Heart left ventricle (tissue), 16 donors: ENCODE measurements at regions not wholly inside any gene's neighbourhood (a gene's known extent, or its start where the extent isn't known, plus 50 kb on each side); places are given as distances from the start of the nearest gene placed in this dataset.
"Not testable (repeated sequence)": the region's sequence is repeated elsewhere in the genome, so short reads cannot be mapped to it uniquely, and the experiment has no call there.

Experiments used
- ATAC-seq, 4 donors: fragments of 200-7000 bp; cut with Tn5 transposase; one replicate each; pipeline ENCODE4 v1.9.1; 2020 to 2022; ENCODE audit warnings: moderate library complexity in 4 of 4, mild to moderate bottlenecking in 3 of 4, moderate number of reproducible peaks in 1 of 4
- DNase-seq, 5 donors: peaks; one replicate each; pipeline ENCODE4 v3.0.0-alpha.2; 2020
- H3K27ac ChIP-seq, 12 donors: fragments of 200-600 bp; sonication (generic) in 4 of 12; one replicate each; pipeline versions ENCODE4 v1.5.0 to v1.8.0; 2016 to 2022; ENCODE audit warnings: mild to moderate bottlenecking in 2 of 12
- H3K27me3 ChIP-seq, 9 donors: fragments of 200-600 bp; sonication (generic) in 2 of 9; one replicate each; pipeline versions ENCODE4 v1.5.1 to v1.8.0; 2016 to 2022; ENCODE audit warnings: mild to moderate bottlenecking in 3 of 9
- H3K36me3 ChIP-seq, 9 donors: fragments of 200-600 bp; sonication (generic) in 2 of 9; one replicate each; pipeline versions ENCODE4 v1.5.0 to v1.8.0; 2018 to 2022; ENCODE audit warnings: mild to moderate bottlenecking in 2 of 9
- H3K4me1 ChIP-seq, 12 donors: fragments of 200-600 bp; sonication (generic) in 4 of 12; one replicate each; pipeline versions ENCODE4 v1.5.0 to v1.8.0; 2016 to 2022; ENCODE audit warnings: mild to moderate bottlenecking in 3 of 12
- H3K4me3 ChIP-seq, 12 donors: fragments of 200-600 bp; sonication (generic) in 4 of 12; one replicate each; pipeline versions ENCODE4 v1.5.0 to v1.8.0; 2017 to 2022; ENCODE audit warnings: mild to moderate bottlenecking in 9 of 12, moderate library complexity in 4 of 12
- H3K9me3 ChIP-seq, 12 donors: fragments of 200-600 bp; sonication (generic) in 4 of 12; one replicate each; pipeline versions ENCODE4 v1.5.0 to v1.8.0; 2016 to 2022; ENCODE audit warnings: mild to moderate bottlenecking in 1 of 12
- POLR2A ChIP-seq, 2 donors: fragments of 450-650 bp; IDR thresholded peaks; one replicate each; pipeline ENCODE4 v1.6.1; 2017; ENCODE audit warnings: antibody characterized with exemption in 2 of 2, mild to moderate bottlenecking in 2 of 2, moderate library complexity in 2 of 2
- WGBS, 4 donors: extraction: QIAGEN DNeasy Blood & Tissue Kit in 2 of 4; methylation state at CpG; one replicate each; pipeline versions ENCODE4 v1.1.5 to v1.1.7; 2013 to 2018; 5-methylcytosine and 5-hydroxymethylcytosine counted together
- intact Hi-C, 10 donors: fragments of 100-400 bp; cut with DNase I; formaldehyde crosslinking; loops; one replicate each; pipeline versions ENCODE4 v1.11.1 to v1.14.2; 2022
- TF ChIP-seq, protein P1 (sequence below), 12 donors: fragments of 200-600 bp; sonication (generic) in 4 of 12; IDR thresholded peaks; one replicate each; pipeline versions ENCODE4 v1.5.0 to v1.8.0; 2018 to 2022; ENCODE audit warnings: antibody characterized with exemption in 12 of 12, mild to moderate bottlenecking in 5 of 12
- donor health status: ischemic (EF 13 %, LVEDD 7.1; RV severe dilation, severe dysfunction).
- donor health status: healthy with polysubstance abuse.
- donor health status: DM: no; HTN: yes; CAD: no.
- donor health status: DM: no; HTN: no; CAD: no.
- donor health status: ischemic (EF 25% LVEDD 6.9; RV normal size, moderate dysfunction).
- donor health status: ischemic (EF 25% LVEDD 5.7; RV mildly dilated, moderate dysfunction).
- donor health status: healthy.
- donor health status: DM: yes; HTN: yes; CAD: no.
- donor health status: ischemic (EF 35%, LVEDD 5.7; RV mildly dilated, moderate dysfunction).
- donor health status: nonischemic (EF 11% LVEDD 7.7; RV severe dilation, severe dysfunction).
- donor health status: DM: yes; HTN: yes; CAD: no.
- donor health status: PGD.
- donor health status: ischemic (EF 29% LVEDD 5.4; RV normal size, mild dysfunction).
- donor health status: nonischemic (EF 23%, LVEDD 6.1; RV moderate dilation, normal function).

DNA sequence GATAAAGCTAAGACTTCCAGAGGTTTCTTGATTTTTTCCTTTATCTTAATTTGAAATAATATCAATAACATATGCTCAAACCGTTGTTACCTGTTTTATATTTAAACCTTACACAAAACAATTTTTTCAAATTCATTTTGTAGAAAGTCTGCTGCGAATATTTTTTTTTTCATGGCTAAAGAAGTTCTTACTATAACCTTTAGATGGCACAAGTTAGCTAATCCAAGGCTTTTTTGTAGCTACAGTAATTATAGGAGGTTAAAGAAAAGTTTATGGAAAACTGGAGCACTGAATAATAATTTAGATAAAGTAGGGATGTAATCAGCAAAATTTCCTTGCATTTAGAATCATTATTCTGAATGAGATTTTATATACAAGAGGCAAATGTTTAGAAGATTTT lies 78.0 kb upstream of the PNPT1 start:
- no peak for ATAC-seq
- no peaks in the 10 kb centered on the region for H3K9me3 ChIP-seq
- H3K4me3 ChIP-seq = no peak overlapping the region
- TF ChIP-seq, protein P1, sequence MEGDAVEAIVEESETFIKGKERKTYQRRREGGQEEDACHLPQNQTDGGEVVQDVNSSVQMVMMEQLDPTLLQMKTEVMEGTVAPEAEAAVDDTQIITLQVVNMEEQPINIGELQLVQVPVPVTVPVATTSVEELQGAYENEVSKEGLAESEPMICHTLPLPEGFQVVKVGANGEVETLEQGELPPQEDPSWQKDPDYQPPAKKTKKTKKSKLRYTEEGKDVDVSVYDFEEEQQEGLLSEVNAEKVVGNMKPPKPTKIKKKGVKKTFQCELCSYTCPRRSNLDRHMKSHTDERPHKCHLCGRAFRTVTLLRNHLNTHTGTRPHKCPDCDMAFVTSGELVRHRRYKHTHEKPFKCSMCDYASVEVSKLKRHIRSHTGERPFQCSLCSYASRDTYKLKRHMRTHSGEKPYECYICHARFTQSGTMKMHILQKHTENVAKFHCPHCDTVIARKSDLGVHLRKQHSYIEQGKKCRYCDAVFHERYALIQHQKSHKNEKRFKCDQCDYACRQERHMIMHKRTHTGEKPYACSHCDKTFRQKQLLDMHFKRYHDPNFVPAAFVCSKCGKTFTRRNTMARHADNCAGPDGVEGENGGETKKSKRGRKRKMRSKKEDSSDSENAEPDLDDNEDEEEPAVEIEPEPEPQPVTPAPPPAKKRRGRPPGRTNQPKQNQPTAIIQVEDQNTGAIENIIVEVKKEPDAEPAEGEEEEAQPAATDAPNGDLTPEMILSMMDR (IDR thresholded peaks at IDR 0.05) = peak; percentile 36 to 69 (median 57)
- TF ChIP-seq POLR2A (IDR thresholded peaks at IDR 0.05) = no peak
- intact Hi-C loops = loop anchor here in 8 of 10 donors (1.0 to 5.0 kb wide), 7 partner anchors 189 to 241 kb away; no protein-coding TSS in a partner anchor
- no peak overlapping the region for H3K27ac ChIP-seq
- H3K36me3 ChIP-seq = no peaks in the 10 kb centered on the region
- DNase-seq = no peak
- WGBS, 4 donors = 23 to 25% (median 24%) methylated on average over 2 of the region's 2 CpGs
- no peaks in the 10 kb centered on the region for H3K27me3 ChIP-seq
- H3K4me1 ChIP-seq = no peaks in the 10 kb centered on the region

DNA sequence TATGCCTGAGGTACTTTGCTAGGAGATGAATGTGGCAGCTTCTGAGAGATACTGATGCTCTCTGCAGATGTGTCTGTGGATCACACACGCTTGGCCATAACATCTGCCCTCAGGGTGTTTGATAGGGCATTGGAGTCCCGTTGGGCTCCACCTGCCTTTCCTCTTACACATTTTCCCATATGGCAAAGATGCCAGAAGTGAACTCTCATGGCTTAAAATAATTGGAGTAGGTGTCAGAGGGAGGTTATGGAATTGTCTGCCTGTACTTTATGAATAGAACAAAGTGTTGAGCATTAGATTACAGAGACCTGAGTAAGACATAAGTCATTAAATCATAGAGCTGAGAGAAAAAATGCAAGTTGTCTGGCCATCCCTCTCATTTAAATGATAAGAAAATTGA lies 75.3 kb upstream of the PNPT1 start:
- DNase-seq = no peak
- no peak for ATAC-seq
- intact Hi-C loops = no loop called here
- Histone ChIP-seq H3K27me3 (no peaks in the 10 kb centered on the region), H3K36me3 (no peaks in the 10 kb centered on the region), H3K27ac (no peak overlapping the region), H3K4me3 (no peak overlapping the region), H3K9me3 (no peaks in the 10 kb centered on the region), H3K4me1 (no peaks in the 10 kb centered on the region)
- TF ChIP-seq POLR2A (IDR thresholded peaks at IDR 0.05) = no peak
- TF ChIP-seq, protein P1 (IDR thresholded peaks at IDR 0.05) = no peak
- 46 to 53% (median 51%) methylated on average over 2 of the region's 2 CpGs for WGBS, 4 donors

- intact Hi-C loops = no loop called here
- Histone ChIP-seq H3K4me1 (no peaks in the 10 kb centered on the region), H3K27ac (no peak overlapping the region), H3K27me3 (peaks cover 0 to 8% (median 0%) of the 10 kb centered on the region in 9 donors), H3K4me3 (no peak overlapping the region), H3K9me3 (no peaks in the 10 kb centered on the region), H3K36me3 (no peaks in the 10 kb centered on the region)
- ATAC-seq = no peak
- DNase-seq = no peak
- TF ChIP-seq, protein P1 (IDR thresholded peaks at IDR 0.05) = no peak
- TF ChIP-seq POLR2A (IDR thresholded peaks at IDR 0.05) = no peak
These were observed 73.3 kb upstream of the PNPT1 start for GRCh38 chr2:55766947-55767346.

DNA sequence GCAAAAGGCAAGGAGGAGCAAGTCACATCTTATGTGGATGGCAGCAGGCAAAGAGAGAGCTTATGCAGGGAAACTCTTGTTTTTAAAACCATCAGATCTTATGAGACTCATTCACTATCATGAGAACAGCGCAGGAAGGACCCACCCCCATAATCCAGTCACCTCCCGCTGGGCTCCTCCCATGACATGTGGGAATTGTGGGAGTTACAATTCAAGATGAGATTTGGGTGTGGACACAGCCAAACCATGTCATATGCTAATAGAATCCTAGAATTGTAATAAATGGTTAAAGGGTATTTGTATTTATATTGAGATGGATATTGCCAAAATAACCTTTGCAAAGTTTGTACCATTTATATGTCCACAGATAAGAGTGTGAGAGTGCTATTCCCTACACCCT lies 72.1 kb upstream of the PNPT1 start:
- H3K4me1 ChIP-seq, H3K4me3 ChIP-seq, DNase-seq, H3K9me3 ChIP-seq, ATAC-seq, H3K27me3 ChIP-seq, intact Hi-C loops, H3K36me3 ChIP-seq, H3K27ac ChIP-seq: not testable (repeated sequence)
- 56 to 95% (median 66%) methylated on average over 2 of the region's 2 CpGs for WGBS, 4 donors

DNA sequence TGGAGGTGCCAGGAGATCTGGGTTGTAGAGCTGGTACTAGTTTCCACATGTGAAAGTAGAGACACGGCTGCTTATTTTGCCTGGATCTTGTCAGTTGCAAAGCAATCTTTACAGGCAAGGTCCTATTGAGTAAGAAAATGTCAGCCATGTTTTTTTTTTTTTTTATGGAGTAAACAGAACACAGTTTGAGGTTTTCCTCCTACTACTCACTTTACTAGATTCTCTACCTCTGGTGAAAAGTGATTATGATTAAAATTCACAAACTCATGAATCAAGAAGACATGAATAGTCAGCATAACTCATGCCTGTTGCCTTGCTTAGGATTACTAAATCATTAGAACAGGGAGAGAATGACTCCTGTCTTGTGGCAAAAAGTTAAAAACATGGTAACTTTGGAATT lies 70.1 kb upstream of the PNPT1 start:
- Histone ChIP-seq H3K27ac (no peak overlapping the region), H3K36me3 (no peaks in the 10 kb centered on the region), H3K27me3 (peaks cover 0 to 8% (median 0%) of the 10 kb centered on the region in 9 donors), H3K9me3 (no peaks in the 10 kb centered on the region), H3K4me3 (no peak overlapping the region), H3K4me1 (no peaks in the 10 kb centered on the region)
- intact Hi-C loops = no loop called here
- ATAC-seq (no peak), DNase-seq (no peak)
- TF ChIP-seq, protein P1 (IDR thresholded peaks at IDR 0.05) = no peak
- no peak for TF ChIP-seq POLR2A (IDR thresholded peaks at IDR 0.05)
- 74 to 87% (median 82%) methylated on average over 1 of the region's 1 CpG for WGBS, 4 donors
